ENCODE measurements at regions not wholly inside any gene's neighbourhood (a gene's known extent, or its start where the extent isn't known, plus 50 kb on each side); places are given as distances from the start of the nearest gene placed in this dataset.

GRCh38 chr12:77384941-77385340, 319.6 kb upstream of the E2F7 start:
- TF ChIP-seq, protein P1, sequence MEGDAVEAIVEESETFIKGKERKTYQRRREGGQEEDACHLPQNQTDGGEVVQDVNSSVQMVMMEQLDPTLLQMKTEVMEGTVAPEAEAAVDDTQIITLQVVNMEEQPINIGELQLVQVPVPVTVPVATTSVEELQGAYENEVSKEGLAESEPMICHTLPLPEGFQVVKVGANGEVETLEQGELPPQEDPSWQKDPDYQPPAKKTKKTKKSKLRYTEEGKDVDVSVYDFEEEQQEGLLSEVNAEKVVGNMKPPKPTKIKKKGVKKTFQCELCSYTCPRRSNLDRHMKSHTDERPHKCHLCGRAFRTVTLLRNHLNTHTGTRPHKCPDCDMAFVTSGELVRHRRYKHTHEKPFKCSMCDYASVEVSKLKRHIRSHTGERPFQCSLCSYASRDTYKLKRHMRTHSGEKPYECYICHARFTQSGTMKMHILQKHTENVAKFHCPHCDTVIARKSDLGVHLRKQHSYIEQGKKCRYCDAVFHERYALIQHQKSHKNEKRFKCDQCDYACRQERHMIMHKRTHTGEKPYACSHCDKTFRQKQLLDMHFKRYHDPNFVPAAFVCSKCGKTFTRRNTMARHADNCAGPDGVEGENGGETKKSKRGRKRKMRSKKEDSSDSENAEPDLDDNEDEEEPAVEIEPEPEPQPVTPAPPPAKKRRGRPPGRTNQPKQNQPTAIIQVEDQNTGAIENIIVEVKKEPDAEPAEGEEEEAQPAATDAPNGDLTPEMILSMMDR (IDR thresholded peaks at IDR 0.05): no peak
- TF ChIP-seq EZH2phosphoT487 (IDR thresholded peaks at IDR 0.05) (no peak), EZH2 (IDR thresholded peaks at IDR 0.05) (no peak)

Measured in neural progenitor cell (in vitro differentiated cells).